ENCODE measurements at regions not wholly inside any gene's neighbourhood (a gene's known extent, or its start where the extent isn't known, plus 50 kb on each side); places are given as distances from the start of the nearest gene placed in this dataset.

DNA sequence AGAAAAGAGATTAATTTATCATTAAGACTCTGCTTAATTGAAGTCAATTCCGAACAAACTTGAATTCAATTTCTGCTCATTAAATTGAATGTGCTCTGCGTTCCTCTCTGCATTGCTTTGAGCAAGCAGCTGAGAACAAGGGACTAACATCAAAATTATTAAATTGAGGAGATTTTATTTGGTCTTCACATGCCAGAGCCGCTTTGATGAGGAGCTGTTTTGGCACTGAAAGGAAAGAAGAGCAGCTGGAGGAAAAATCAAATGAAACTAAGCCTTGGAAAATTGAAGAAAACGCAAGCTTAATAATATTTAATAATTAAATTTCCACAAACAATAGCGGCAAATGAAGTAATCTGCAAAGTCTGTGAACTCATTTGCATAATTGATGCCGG is 222.0 kb upstream of the PKN2 start:
- no peak for DNase-seq (ENCODE audit: insufficient read length, low spot score, missing footprints)
- TF ChIP-seq CTCF (IDR thresholded peaks at IDR 0.05; ENCODE audit: extremely low read depth, low read depth, low read length) = no peak
- Histone ChIP-seq H3K4me1 (ENCODE audit: insufficient read depth, low read length) (no peaks in the 10 kb centered on the region), H3K36me3 (ENCODE audit: insufficient read depth, low read length) (no peaks in the 10 kb centered on the region), H3K27me3 (ENCODE audit: insufficient read depth, low read length) (no peaks in the 10 kb centered on the region), H3K9me3 (ENCODE audit: low read depth, low read length) (no peaks in the 10 kb centered on the region), H3K27ac (ENCODE audit: low read depth, low read length) (no peak overlapping the region), H3K4me3 (ENCODE audit: insufficient read depth, low read length) (peak overlapping the region; percentile 63), H4K20me1 (ENCODE audit: insufficient read depth, low read length) (no peaks in the 10 kb centered on the region), H2AFZ (ENCODE audit: low read length) (peak overlapping the region; percentile 47), H3K79me2 (ENCODE audit: insufficient read depth, low read length) (no peaks in the 10 kb centered on the region), H3K4me2 (ENCODE audit: insufficient read depth, low read length) (peak overlapping the region; percentile 81)

DNA sequence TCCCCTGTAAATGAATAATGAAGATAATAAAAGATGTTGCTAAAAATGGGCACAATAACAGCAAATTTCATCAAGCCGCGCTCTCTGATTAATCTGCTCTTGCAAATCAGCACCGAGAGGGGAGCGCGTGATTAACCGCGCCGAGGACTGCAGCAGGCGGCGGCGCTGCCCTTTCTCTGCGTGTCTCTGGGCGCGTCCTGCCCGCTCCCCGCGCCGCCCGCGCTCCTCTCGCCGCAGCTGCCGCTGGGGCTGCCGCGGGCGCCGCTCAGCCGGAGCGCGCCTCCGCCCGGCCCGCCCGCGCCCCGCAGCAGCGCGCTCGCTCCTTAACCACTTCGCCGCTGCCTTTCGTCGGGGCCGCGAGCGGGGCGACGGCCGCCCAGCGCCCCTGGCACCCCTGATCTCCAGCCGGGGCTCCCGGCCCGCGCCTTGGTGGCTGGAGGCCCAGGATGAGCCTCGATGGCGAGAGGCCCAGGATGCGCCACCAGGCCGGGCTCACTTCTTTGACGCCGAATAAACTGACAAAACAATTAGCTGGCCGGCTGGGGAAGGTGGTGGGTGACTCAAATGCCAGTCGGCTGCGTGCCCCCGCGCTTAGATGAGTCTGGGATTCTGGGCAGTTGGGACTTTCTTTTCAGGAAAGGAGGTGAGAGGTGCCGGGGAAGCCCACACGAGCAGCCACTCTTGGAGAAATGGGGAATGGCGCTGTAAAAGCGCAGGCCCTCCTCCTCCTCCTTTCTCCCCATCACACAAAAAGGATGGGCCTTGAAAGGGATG is 221.4 kb upstream of the PKN2 start:
- no peaks in the 10 kb centered on the region for H3K79me2 ChIP-seq (ENCODE audit: insufficient read depth, low read length)
- DNase-seq (ENCODE audit: insufficient read length, low spot score, missing footprints) = peak; percentile 89
- H3K27me3 ChIP-seq (ENCODE audit: insufficient read depth, low read length) = no peaks in the 10 kb centered on the region
- no peaks in the 10 kb centered on the region for H4K20me1 ChIP-seq (ENCODE audit: insufficient read depth, low read length)
- H3K9me3 ChIP-seq (ENCODE audit: low read depth, low read length) = no peaks in the 10 kb centered on the region
- no peak overlapping the region for H3K27ac ChIP-seq (ENCODE audit: low read depth, low read length)
- peak overlapping the region; percentile 83 for H2AFZ ChIP-seq (ENCODE audit: low read length)
- H3K4me2 ChIP-seq (ENCODE audit: insufficient read depth, low read length) = peak overlapping the region; percentile 81
- no peaks in the 10 kb centered on the region for H3K36me3 ChIP-seq (ENCODE audit: insufficient read depth, low read length)
- H3K4me1 ChIP-seq (ENCODE audit: insufficient read depth, low read length) = no peaks in the 10 kb centered on the region
- H3K4me3 ChIP-seq (ENCODE audit: insufficient read depth, low read length) = peak overlapping the region; percentile 63
- TF ChIP-seq CTCF (IDR thresholded peaks at IDR 0.05; ENCODE audit: extremely low read depth, low read depth, low read length) = no peak

- H3K4me1 ChIP-seq (ENCODE audit: insufficient read depth, low read length) = no peaks in the 10 kb centered on the region
- no peaks in the 10 kb centered on the region for H3K27me3 ChIP-seq (ENCODE audit: insufficient read depth, low read length)
- no peak overlapping the region for H2AFZ ChIP-seq (ENCODE audit: low read length)
- no peak overlapping the region for H3K27ac ChIP-seq (ENCODE audit: low read depth, low read length)
- no peak overlapping the region for H3K4me3 ChIP-seq (ENCODE audit: insufficient read depth, low read length)
- no peaks in the 10 kb centered on the region for H4K20me1 ChIP-seq (ENCODE audit: insufficient read depth, low read length)
- H3K36me3 ChIP-seq (ENCODE audit: insufficient read depth, low read length) = no peaks in the 10 kb centered on the region
- DNase-seq (ENCODE audit: insufficient read length, low spot score, missing footprints) = no peak
- H3K9me3 ChIP-seq (ENCODE audit: low read depth, low read length) = no peaks in the 10 kb centered on the region
- no peak for TF ChIP-seq CTCF (IDR thresholded peaks at IDR 0.05; ENCODE audit: extremely low read depth, low read depth, low read length)
- peak overlapping the region; percentile 81 for H3K4me2 ChIP-seq (ENCODE audit: insufficient read depth, low read length)
- H3K79me2 ChIP-seq (ENCODE audit: insufficient read depth, low read length) = no peaks in the 10 kb centered on the region
Observed at GRCh38 chr1:88463401-88463985, 220.6 kb upstream of the PKN2 start.

- Histone ChIP-seq H4K20me1 (ENCODE audit: insufficient read depth, low read length) (no peaks in the 10 kb centered on the region), H3K4me3 (ENCODE audit: insufficient read depth, low read length) (no peak overlapping the region), H2AFZ (ENCODE audit: low read length) (no peak overlapping the region), H3K4me1 (ENCODE audit: insufficient read depth, low read length) (no peaks in the 10 kb centered on the region), H3K4me2 (ENCODE audit: insufficient read depth, low read length) (no peak overlapping the region), H3K36me3 (ENCODE audit: insufficient read depth, low read length) (no peaks in the 10 kb centered on the region), H3K79me2 (ENCODE audit: insufficient read depth, low read length) (no peaks in the 10 kb centered on the region), H3K27me3 (ENCODE audit: insufficient read depth, low read length) (no peaks in the 10 kb centered on the region), H3K27ac (ENCODE audit: low read depth, low read length) (no peak overlapping the region), H3K9me3 (ENCODE audit: low read depth, low read length) (no peaks in the 10 kb centered on the region)
- no peak for DNase-seq (ENCODE audit: insufficient read length, low spot score, missing footprints)
- no peak for TF ChIP-seq CTCF (IDR thresholded peaks at IDR 0.05; ENCODE audit: extremely low read depth, low read depth, low read length)
Observed at GRCh38 chr1:88466011-88466410, 218.1 kb upstream of the PKN2 start.

All from osteoblast (primary cell).